Liver (tissue), 8 donors: ENCODE measurements at regions not wholly inside any gene's neighbourhood (a gene's known extent, or its start where the extent isn't known, plus 50 kb on each side); places are given as distances from the start of the nearest gene placed in this dataset.

ENCODE experiments used
- DNase-seq: peaks from one replicate; pipeline ENCODE4 v3.0.0-alpha.2; 2017; ENCODE audit warnings: low spot score
- H3K27ac ChIP-seq, 2 donors: one replicate each; pipeline ENCODE4 v1.7.0; 2013; ENCODE audit warnings: inconsistent platforms in 2 of 2, low read length in 2 of 2, control low read depth in 1 of 2, low read depth in 1 of 2, mild to moderate bottlenecking in 1 of 2
- H3K27me3 ChIP-seq, 4 donors: one replicate each; pipeline versions ENCODE4 v1.6.1 to v1.7.0; 2013; ENCODE audit warnings: low read length in 3 of 4, inconsistent platforms in 1 of 4, mild to moderate bottlenecking in 1 of 4, moderate library complexity in 1 of 4; ENCODE audit not compliant: control insufficient read depth in 4 of 4, insufficient read depth in 4 of 4
- H3K36me3 ChIP-seq, 4 donors: one replicate each; pipeline versions ENCODE4 v1.6.1 to v1.7.0; 2013; ENCODE audit warnings: low read length in 3 of 4, mild to moderate bottlenecking in 3 of 4, low read depth in 1 of 4, moderate library complexity in 1 of 4; ENCODE audit not compliant: control insufficient read depth in 4 of 4, insufficient read depth in 3 of 4
- H3K4me1 ChIP-seq, 4 donors: one replicate each; pipeline versions ENCODE4 v1.6.1 to v1.7.0; 2013; ENCODE audit warnings: low read length in 3 of 4, mild to moderate bottlenecking in 3 of 4, moderate library complexity in 1 of 4; ENCODE audit not compliant: control insufficient read depth in 4 of 4, insufficient read depth in 4 of 4
- H3K4me3 ChIP-seq, 3 donors: one replicate each; pipeline versions ENCODE4 v1.6.1 to v1.7.0; 2013; ENCODE audit warnings: low read length in 3 of 3, control low read depth in 1 of 3, low read depth in 1 of 3, mild to moderate bottlenecking in 1 of 3
- H3K9ac ChIP-seq, 2 donors: one replicate each; pipeline ENCODE4 v1.7.0; 2013; ENCODE audit warnings: low read length in 2 of 2, mild to moderate bottlenecking in 2 of 2, moderate library complexity in 2 of 2, control low read depth in 1 of 2, low read depth in 1 of 2
- H3K9me3 ChIP-seq, 4 donors: one replicate each; pipeline versions ENCODE4 v1.6.1 to v1.7.0; 2013; ENCODE audit warnings: low read length in 3 of 4; ENCODE audit not compliant: control insufficient read depth in 4 of 4
- EGR1 ChIP-seq, 2 donors: IDR thresholded peaks; 2 replicates each; pipeline ENCODE4 v1.6.1; 2016 to 2018; ENCODE audit warnings: antibody characterized with exemption in 2 of 2, low read depth in 2 of 2
- FOXA1 ChIP-seq: IDR thresholded peaks from 2 replicates; pipeline ENCODE4 v1.6.1; 2016; ENCODE audit warnings: antibody characterized with exemption
- FOXA2 ChIP-seq: IDR thresholded peaks from 2 replicates; pipeline ENCODE4 v1.6.1; 2016; ENCODE audit warnings: antibody characterized with exemption
- GABPA ChIP-seq, 2 donors: IDR thresholded peaks in 1 of 2; conservative IDR thresholded peaks in 1 of 2; 2 replicates each; pipeline ENCODE4 v1.6.1; 2016; ENCODE audit warnings: antibody characterized with exemption in 2 of 2, mild to moderate bottlenecking in 1 of 2, moderate library complexity in 1 of 2
- HNF4A ChIP-seq, 2 donors: conservative IDR thresholded peaks; 2 replicates each; pipeline ENCODE4 v1.6.1; 2016; ENCODE audit warnings: antibody characterized with exemption in 2 of 2, mild to moderate bottlenecking in 2 of 2
- HNF4G ChIP-seq: IDR thresholded peaks from 2 replicates; pipeline ENCODE4 v1.6.1; 2016; ENCODE audit warnings: antibody characterized with exemption
- JUND ChIP-seq, 2 donors: IDR thresholded peaks; 2 replicates each; pipeline ENCODE4 v1.6.1; 2016; ENCODE audit warnings: antibody characterized with exemption in 2 of 2
- NR2F2 ChIP-seq: IDR thresholded peaks from 2 replicates; pipeline ENCODE4 v1.6.1; 2016; ENCODE audit warnings: antibody characterized with exemption
- RAD21 ChIP-seq, 2 donors: IDR thresholded peaks; 2 replicates each; pipeline ENCODE4 v1.6.1; 2016; ENCODE audit warnings: antibody characterized with exemption in 2 of 2, mild to moderate bottlenecking in 2 of 2
- RXRA ChIP-seq, 2 donors: IDR thresholded peaks; 2 replicates each; pipeline ENCODE4 v1.6.1; 2017 to 2018; ENCODE audit warnings: antibody characterized with exemption in 2 of 2, mild to moderate bottlenecking in 1 of 2
- SP1 ChIP-seq: IDR thresholded peaks from 2 replicates; pipeline ENCODE4 v1.6.1; 2018; ENCODE audit warnings: antibody characterized with exemption, mild to moderate bottlenecking
- TAF1 ChIP-seq: conservative IDR thresholded peaks from 2 replicates; pipeline ENCODE4 v1.6.1; 2016; ENCODE audit warnings: antibody characterized with exemption, mild to moderate bottlenecking
- YY1 ChIP-seq: IDR thresholded peaks from 2 replicates; pipeline ENCODE4 v1.6.1; 2016; ENCODE audit warnings: antibody characterized with exemption, mild to moderate bottlenecking
- WGBS: extraction: QIAGEN DNeasy Blood & Tissue Kit; methylation state at CpG from one replicate; pipeline ENCODE4 v1.1.7; 2013; 5-methylcytosine and 5-hydroxymethylcytosine counted together
- TF ChIP-seq, protein P1 (sequence below): IDR thresholded peaks from 2 replicates; pipeline ENCODE4 v1.6.1; 2016; ENCODE audit warnings: antibody characterized with exemption, mild to moderate bottlenecking
- TF ChIP-seq, protein P2 (sequence below): fragments of 150-350 bp; IDR thresholded peaks from 2 replicates; pipeline ENCODE4 v1.5.1; 2017; ENCODE audit warnings: improper control_type of control experiment, low read depth, low read length; ENCODE audit not compliant: missing input control
- TF ChIP-seq, protein P3 (sequence below): IDR thresholded peaks from 2 replicates; pipeline ENCODE4 v1.6.1; 2016; ENCODE audit warnings: antibody characterized with exemption
- TF ChIP-seq, protein P4 (sequence below): IDR thresholded peaks from 2 replicates; pipeline ENCODE4 v1.6.1; 2016; ENCODE audit warnings: antibody characterized with exemption
- TF ChIP-seq, protein P5 (sequence below): IDR thresholded peaks from 2 replicates; pipeline ENCODE4 v1.6.1; 2016; ENCODE audit warnings: antibody characterized with exemption
- donor health status: healthy.
- donor health status: healthy.
- donor health status: healthy.
- donor health status: healthy.
- donor health status: healthy.

DNA sequence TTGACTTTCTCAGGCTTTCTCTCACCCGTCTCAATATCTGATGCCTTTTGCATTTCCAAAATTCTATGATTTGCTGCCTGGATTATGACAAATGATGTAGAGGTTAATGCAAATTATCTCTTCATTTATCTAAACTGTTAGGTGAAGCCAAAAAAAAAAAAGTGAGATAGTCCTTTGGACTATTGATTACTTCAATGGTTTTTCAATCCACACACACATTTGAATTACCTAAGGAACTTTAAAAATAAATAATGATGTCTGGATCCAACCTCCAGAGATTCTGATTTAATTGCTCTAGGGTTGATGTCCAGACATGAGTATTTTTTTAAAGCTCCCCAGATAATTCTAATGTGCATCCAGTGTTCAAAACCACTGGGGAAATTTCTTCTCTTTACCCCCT lies 379.4 kb downstream of the SPATA31D1 start:
- Histone ChIP-seq H3K9ac (no peak overlapping the region), H3K4me1 (peaks cover 8 to 30% (median 17%) of the 10 kb centered on the region in 4 donors), H3K9me3 (no peaks in the 10 kb centered on the region), H3K27me3 (no peaks in the 10 kb centered on the region), H3K36me3 (no peaks in the 10 kb centered on the region), H3K4me3 (no peak overlapping the region), H3K27ac (no peak overlapping the region)
- TF ChIP-seq, protein P1, sequence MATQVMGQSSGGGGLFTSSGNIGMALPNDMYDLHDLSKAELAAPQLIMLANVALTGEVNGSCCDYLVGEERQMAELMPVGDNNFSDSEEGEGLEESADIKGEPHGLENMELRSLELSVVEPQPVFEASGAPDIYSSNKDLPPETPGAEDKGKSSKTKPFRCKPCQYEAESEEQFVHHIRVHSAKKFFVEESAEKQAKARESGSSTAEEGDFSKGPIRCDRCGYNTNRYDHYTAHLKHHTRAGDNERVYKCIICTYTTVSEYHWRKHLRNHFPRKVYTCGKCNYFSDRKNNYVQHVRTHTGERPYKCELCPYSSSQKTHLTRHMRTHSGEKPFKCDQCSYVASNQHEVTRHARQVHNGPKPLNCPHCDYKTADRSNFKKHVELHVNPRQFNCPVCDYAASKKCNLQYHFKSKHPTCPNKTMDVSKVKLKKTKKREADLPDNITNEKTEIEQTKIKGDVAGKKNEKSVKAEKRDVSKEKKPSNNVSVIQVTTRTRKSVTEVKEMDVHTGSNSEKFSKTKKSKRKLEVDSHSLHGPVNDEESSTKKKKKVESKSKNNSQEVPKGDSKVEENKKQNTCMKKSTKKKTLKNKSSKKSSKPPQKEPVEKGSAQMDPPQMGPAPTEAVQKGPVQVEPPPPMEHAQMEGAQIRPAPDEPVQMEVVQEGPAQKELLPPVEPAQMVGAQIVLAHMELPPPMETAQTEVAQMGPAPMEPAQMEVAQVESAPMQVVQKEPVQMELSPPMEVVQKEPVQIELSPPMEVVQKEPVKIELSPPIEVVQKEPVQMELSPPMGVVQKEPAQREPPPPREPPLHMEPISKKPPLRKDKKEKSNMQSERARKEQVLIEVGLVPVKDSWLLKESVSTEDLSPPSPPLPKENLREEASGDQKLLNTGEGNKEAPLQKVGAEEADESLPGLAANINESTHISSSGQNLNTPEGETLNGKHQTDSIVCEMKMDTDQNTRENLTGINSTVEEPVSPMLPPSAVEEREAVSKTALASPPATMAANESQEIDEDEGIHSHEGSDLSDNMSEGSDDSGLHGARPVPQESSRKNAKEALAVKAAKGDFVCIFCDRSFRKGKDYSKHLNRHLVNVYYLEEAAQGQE = no peak
- TF ChIP-seq HNF4A (conservative IDR thresholded peaks at IDR 0.05) (peak; percentile 71 to 85), RAD21 (IDR thresholded peaks at IDR 0.05) (peak; percentile 14 to 22), RXRA (IDR thresholded peaks at IDR 0.05) (peak in 1 of 2 donors; percentile 21), GABPA (IDR thresholded peaks at IDR 0.05 in 1 of 2, conservative IDR thresholded peaks at IDR 0.05 in 1 of 2) (no peak), SP1 (peak; percentile 57), YY1 (peak; percentile 26), EGR1 (IDR thresholded peaks at IDR 0.05; ENCODE audit: low read depth in 2 of 2) (no peak)
- no peak for DNase-seq
- WGBS = 71% methylated on average over 1 of the region's 1 CpG

DNA sequence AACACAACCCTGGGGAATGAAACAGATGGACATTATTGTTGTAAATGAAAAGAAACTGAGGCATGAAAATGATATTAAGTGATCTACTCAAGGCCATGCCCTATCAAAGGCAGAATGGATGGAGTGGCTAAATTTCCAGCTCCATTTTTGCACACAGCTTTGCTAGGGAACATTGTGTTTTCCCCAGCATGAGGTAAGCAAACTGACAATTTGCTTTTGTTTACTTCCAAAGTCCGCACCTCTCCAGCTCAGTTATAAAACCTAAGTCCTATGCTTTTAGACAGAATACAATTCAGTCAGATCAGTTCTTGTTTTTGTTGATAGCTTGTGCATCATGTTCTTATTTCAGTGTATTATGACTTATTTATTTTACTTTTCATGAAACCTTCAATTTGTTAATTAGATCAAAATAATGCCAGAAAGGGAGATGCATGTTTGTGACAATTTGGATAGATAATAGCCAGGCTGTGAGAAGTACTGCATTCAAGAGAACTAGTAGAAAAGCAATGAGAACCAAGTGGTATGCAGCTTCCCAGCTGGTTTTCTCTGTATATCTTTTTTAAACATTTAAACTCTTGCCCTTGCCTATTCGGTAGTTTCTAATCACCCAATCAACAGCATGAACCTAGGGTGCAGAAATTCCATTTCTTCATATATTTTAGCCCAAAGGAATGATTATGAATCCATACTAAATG lies 380.8 kb downstream of the SPATA31D1 start:
- H3K27me3 ChIP-seq = no peaks in the 10 kb centered on the region
- peaks cover 8 to 30% (median 17%) of the 10 kb centered on the region in 4 donors for H3K4me1 ChIP-seq
- no peaks in the 10 kb centered on the region for H3K36me3 ChIP-seq
- TF ChIP-seq JUND (IDR thresholded peaks at IDR 0.05) (peak; percentile 74 to 81), EGR1 (IDR thresholded peaks at IDR 0.05; ENCODE audit: low read depth in 2 of 2) (no peak), HNF4G (peak; percentile 91), RAD21 (IDR thresholded peaks at IDR 0.05) (peak; percentile 60 to 73), SP1 (peak; percentile 99), FOXA1 (peak; percentile 74), GABPA (IDR thresholded peaks at IDR 0.05 in 1 of 2, conservative IDR thresholded peaks at IDR 0.05 in 1 of 2) (no peak), RXRA (IDR thresholded peaks at IDR 0.05) (peak; percentile 68 to 71), NR2F2 (no peak), FOXA2 (peak; percentile 89), HNF4A (conservative IDR thresholded peaks at IDR 0.05) (peak; percentile 95 to 96), YY1 (peak; percentile 94), TAF1 (peak; percentile 40)
- TF ChIP-seq, protein P2, sequence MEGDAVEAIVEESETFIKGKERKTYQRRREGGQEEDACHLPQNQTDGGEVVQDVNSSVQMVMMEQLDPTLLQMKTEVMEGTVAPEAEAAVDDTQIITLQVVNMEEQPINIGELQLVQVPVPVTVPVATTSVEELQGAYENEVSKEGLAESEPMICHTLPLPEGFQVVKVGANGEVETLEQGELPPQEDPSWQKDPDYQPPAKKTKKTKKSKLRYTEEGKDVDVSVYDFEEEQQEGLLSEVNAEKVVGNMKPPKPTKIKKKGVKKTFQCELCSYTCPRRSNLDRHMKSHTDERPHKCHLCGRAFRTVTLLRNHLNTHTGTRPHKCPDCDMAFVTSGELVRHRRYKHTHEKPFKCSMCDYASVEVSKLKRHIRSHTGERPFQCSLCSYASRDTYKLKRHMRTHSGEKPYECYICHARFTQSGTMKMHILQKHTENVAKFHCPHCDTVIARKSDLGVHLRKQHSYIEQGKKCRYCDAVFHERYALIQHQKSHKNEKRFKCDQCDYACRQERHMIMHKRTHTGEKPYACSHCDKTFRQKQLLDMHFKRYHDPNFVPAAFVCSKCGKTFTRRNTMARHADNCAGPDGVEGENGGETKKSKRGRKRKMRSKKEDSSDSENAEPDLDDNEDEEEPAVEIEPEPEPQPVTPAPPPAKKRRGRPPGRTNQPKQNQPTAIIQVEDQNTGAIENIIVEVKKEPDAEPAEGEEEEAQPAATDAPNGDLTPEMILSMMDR = no peak
- TF ChIP-seq, protein P3, sequence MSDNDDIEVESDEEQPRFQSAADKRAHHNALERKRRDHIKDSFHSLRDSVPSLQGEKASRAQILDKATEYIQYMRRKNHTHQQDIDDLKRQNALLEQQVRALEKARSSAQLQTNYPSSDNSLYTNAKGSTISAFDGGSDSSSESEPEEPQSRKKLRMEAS = peak; percentile 64
- TF ChIP-seq, protein P4, sequence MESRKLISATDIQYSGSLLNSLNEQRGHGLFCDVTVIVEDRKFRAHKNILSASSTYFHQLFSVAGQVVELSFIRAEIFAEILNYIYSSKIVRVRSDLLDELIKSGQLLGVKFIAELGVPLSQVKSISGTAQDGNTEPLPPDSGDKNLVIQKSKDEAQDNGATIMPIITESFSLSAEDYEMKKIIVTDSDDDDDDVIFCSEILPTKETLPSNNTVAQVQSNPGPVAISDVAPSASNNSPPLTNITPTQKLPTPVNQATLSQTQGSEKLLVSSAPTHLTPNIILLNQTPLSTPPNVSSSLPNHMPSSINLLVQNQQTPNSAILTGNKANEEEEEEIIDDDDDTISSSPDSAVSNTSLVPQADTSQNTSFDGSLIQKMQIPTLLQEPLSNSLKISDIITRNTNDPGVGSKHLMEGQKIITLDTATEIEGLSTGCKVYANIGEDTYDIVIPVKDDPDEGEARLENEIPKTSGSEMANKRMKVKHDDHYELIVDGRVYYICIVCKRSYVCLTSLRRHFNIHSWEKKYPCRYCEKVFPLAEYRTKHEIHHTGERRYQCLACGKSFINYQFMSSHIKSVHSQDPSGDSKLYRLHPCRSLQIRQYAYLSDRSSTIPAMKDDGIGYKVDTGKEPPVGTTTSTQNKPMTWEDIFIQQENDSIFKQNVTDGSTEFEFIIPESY = peak; percentile 70
- TF ChIP-seq, protein P5, sequence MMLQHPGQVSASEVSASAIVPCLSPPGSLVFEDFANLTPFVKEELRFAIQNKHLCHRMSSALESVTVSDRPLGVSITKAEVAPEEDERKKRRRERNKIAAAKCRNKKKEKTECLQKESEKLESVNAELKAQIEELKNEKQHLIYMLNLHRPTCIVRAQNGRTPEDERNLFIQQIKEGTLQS = peak; percentile 57
- TF ChIP-seq, protein P1 = peak; percentile 85
- no peak for DNase-seq
- H3K4me3 ChIP-seq = no peak overlapping the region
- H3K27ac ChIP-seq = peak overlapping the region; percentile 70 to 80
- WGBS = 32% methylated on average over 2 of the region's 2 CpGs
- H3K9ac ChIP-seq = peak overlapping the region in 1 of 2 donors; percentile 11
- H3K9me3 ChIP-seq = no peaks in the 10 kb centered on the region
